GM19035 (cell line): ENCODE measurements at regions not wholly inside any gene's neighbourhood (a gene's known extent, or its start where the extent isn't known, plus 50 kb on each side); places are given as distances from the start of the nearest gene placed in this dataset.
"Not testable (repeated sequence)": the region's sequence is repeated elsewhere in the genome, so short reads cannot be mapped to it uniquely, and the experiment has no call there.

Source experiments
- ATAC-seq: cut with Tn5 transposase; IDR thresholded peaks from one replicate; pipeline ENCODE4 v1.9.1; 2021; ENCODE audit not compliant: unreplicated experiment

GRCh38 chr6:19370831-19371230 lies 466.3 kb upstream of the ID4 start:
- no peak for ATAC-seq

- ATAC-seq: no peak
These were observed 461.6 kb upstream of the ID4 start for GRCh38 chr6:19375613-19376012.

- ATAC-seq: no peak
These were observed 459.4 kb upstream of the ID4 start for GRCh38 chr6:19377722-19378121.

GRCh38 chr6:19380293-19380692 lies 456.9 kb upstream of the ID4 start:
- ATAC-seq: no peak

GRCh38 chr6:19382676-19383075 lies 454.5 kb upstream of the ID4 start:
- ATAC-seq: no peak

- no peak for ATAC-seq
These were observed 445.2 kb upstream of the ID4 start for GRCh38 chr6:19391926-19392325.

- no peak for ATAC-seq
These were observed 443.1 kb upstream of the ID4 start for GRCh38 chr6:19394051-19394450.

GRCh38 chr6:19394687-19395086 lies 442.5 kb upstream of the ID4 start:
- ATAC-seq: no peak

- ATAC-seq: no peak
These were observed 441.9 kb upstream of the ID4 start for GRCh38 chr6:19395316-19395715.

- no peak for ATAC-seq
These were observed 437.8 kb upstream of the ID4 start for GRCh38 chr6:19399406-19399805.

- ATAC-seq: not testable (repeated sequence)
These were observed 432.3 kb upstream of the ID4 start for GRCh38 chr6:19404884-19405283.

DNA sequence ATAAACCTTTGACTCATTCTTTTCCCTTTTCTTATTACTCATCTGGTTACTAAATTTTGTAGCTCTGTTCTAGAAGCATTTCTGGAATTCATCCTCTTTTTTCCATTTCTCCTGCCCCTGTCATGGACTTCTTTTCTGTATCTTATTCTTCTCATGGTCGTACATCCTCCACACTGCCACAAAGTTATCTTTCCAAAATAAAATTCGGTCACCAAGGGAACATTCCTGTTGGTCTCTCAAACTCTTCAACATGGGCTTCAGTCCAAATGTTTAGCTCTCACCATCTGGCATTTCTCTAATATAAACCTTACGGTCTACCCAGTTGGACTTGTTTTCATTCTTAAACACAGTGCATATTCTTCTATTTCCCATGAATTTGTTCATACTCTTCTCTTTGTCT lies 428.8 kb upstream of the ID4 start:
- ATAC-seq: no peak

DNA sequence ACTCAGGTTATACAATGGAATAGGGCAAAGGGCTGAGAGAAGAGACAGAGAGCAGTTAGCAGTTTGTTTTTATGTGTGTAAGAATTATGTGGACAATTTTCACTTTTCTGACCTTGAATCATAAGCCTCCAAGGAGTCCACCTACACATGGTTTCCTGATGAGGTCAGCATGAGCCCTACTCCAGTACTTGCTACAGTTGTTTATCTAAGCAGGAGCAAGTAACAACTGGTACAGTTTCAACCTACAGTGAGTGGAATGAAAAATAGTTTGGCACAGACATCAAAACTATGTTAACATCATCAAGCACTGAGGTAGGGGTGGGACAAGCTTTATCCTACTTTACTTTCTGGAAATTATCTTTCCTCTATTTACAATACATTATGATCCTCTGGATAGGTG lies 426.7 kb upstream of the ID4 start:
- ATAC-seq: no peak

DNA sequence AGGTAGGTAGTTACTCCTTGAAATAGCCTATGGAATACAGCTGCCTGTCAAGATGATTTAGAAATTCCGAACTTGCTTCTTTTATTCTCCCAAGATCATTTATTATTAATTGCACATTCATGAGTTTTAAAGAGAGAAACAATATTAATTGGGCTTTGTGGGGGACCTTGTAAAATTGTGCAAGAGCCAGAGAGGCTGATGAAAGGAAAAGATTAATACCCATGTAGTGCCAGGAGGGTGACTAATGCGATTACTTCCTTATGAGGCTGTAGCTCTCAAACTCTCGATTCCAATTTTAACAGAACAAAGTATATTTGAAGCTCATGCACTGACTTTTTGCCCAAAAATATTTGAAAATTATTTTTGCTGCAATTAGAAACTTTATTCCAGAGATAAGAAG lies 423.8 kb upstream of the ID4 start:
- no peak for ATAC-seq

GRCh38 chr6:19415605-19416326 lies 421.4 kb upstream of the ID4 start:
- ATAC-seq: no peak

DNA sequence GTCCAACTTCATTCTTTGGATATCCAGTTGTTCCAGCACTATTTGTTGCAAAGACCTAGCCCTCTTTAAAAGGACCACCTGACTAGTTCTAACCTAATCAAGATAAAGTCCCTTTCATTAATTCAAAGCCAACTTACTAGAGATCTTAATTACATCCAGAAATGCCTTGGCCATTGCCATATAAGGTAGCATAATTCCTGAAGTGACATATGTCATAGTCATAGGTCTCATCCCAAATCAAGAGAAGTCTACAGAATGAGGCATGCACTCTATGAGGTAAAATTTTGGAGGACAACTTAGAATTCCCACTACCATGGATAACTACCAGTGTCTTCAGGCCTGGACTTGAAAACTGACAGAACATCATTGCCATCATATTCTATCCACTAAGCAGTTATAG lies 420.4 kb upstream of the ID4 start:
- ATAC-seq: no peak

DNA sequence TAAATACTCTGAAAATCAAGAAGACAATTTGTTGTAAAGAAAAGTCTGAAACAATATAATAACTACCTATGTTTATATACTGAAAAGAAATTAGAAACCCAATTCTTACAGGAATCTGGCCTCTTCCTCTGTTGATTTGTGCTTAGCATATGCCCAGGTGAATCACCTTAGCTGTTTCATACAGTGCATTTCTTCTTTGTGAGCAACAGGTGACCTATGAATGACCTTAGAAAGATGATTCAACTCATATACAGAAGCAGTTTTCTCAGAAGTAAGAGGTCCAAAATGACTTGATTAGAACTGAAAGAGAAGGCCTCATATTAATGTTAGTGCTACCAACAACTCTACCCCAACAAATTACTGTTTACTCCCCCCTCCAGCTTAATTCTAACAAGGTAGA lies 419.5 kb upstream of the ID4 start:
- no peak for ATAC-seq

GRCh38 chr6:19424853-19425252 lies 412.3 kb upstream of the ID4 start:
- no peak for ATAC-seq

DNA sequence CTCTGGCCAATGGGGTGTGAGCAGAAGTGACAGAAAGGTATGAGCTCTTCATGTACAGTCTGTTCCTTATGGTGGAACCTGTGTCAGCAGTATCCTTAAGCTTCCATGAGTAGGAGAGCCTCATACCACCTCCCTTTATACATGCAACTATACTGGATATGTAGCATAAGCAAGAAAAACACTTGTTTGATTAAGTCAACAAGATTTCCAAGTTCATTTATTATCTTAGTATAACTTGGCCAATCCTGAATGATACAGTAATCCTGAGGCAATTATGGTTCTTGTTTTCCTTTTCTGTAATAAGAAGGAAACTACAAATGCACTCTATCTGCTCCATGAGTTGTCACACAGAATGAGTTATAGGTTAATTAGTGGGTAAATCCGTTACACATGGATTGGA lies 409.6 kb upstream of the ID4 start:
- no peak for ATAC-seq

GRCh38 chr6:19432966-19433498 lies 404.1 kb upstream of the ID4 start:
- ATAC-seq: no peak

GRCh38 chr6:19434065-19434464 lies 403.1 kb upstream of the ID4 start:
- no peak for ATAC-seq

DNA sequence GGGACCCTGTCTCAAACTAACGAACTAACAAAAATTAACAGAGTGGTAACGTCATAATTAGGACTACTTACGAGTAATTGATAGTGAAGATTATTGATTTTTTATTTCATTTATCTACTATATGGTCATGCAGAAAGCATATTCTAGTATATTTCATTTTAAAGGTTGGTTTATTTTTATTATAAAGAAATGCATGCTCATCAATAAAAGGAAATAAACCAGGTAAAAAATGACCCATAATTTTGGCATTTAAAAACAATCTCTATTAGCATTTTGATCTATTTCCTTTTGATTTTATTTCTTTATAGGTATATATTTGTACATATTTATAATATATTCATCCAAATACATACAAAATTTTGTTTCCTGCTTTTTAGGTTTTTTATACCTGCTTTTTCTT lies 401.4 kb upstream of the ID4 start:
- no peak for ATAC-seq
